ENCODE measurements at regions not wholly inside any gene's neighbourhood (a gene's known extent, or its start where the extent isn't known, plus 50 kb on each side); places are given as distances from the start of the nearest gene placed in this dataset.

- H3K4me3 ChIP-seq (ENCODE audit: low read depth, low read length, poor library complexity, severe bottlenecking), result no peak overlapping the region
- H3K9me3 ChIP-seq (ENCODE audit: low read length), result no peaks in the 10 kb centered on the region
- no peak overlapping the region for H3K9ac ChIP-seq (ENCODE audit: low read length)
- no peak overlapping the region for H3K4me2 ChIP-seq (ENCODE audit: low read length)
- no peaks in the 10 kb centered on the region for H3F3A ChIP-seq (ENCODE audit: insufficient read depth, low read length)
- no peak overlapping the region for H3K27ac ChIP-seq (ENCODE audit: low read depth, low read length, poor library complexity, severe bottlenecking)
- no peaks in the 10 kb centered on the region for H3K27me3 ChIP-seq (ENCODE audit: insufficient read depth, low read length)
- H4K20me1 ChIP-seq (ENCODE audit: insufficient read depth, low read length), result no peaks in the 10 kb centered on the region
- no peaks in the 10 kb centered on the region for H3K9me2 ChIP-seq (ENCODE audit: low read depth, low read length)
- no peaks in the 10 kb centered on the region for H3K79me2 ChIP-seq (ENCODE audit: insufficient read depth, low read length)
- TF ChIP-seq EZH2 (IDR thresholded peaks at IDR 0.05; ENCODE audit: borderline replicate concordance, low read length) (no peak), CTCF (IDR thresholded peaks at IDR 0.05; ENCODE audit: low read length) (no peak)
- no peaks in the 10 kb centered on the region for H3K4me1 ChIP-seq (ENCODE audit: insufficient read depth, low read length, severe bottlenecking)
- no peak overlapping the region for H2AFZ ChIP-seq (ENCODE audit: low read length)
- no peaks in the 10 kb centered on the region for H3K36me3 ChIP-seq (ENCODE audit: insufficient read depth, low read length)
These were observed 211.5 kb downstream of the KDR start for GRCh38 chr4:54913751-54914526.

GRCh38 chr4:54912155-54912554 is 213.2 kb downstream of the KDR start:
- Histone ChIP-seq H4K20me1 (ENCODE audit: insufficient read depth, low read length) (no peaks in the 10 kb centered on the region), H3K9me3 (ENCODE audit: low read length) (no peaks in the 10 kb centered on the region), H3K4me3 (ENCODE audit: low read depth, low read length, poor library complexity, severe bottlenecking) (no peak overlapping the region), H3K9me2 (ENCODE audit: low read depth, low read length) (no peaks in the 10 kb centered on the region), H2AFZ (ENCODE audit: low read length) (no peak overlapping the region), H3K27ac (ENCODE audit: low read depth, low read length, poor library complexity, severe bottlenecking) (no peak overlapping the region), H3F3A (ENCODE audit: insufficient read depth, low read length) (no peaks in the 10 kb centered on the region), H3K79me2 (ENCODE audit: insufficient read depth, low read length) (no peaks in the 10 kb centered on the region), H3K27me3 (ENCODE audit: insufficient read depth, low read length) (no peaks in the 10 kb centered on the region), H3K36me3 (ENCODE audit: insufficient read depth, low read length) (no peaks in the 10 kb centered on the region), H3K4me2 (ENCODE audit: low read length) (no peak overlapping the region), H3K4me1 (ENCODE audit: insufficient read depth, low read length, severe bottlenecking) (no peaks in the 10 kb centered on the region), H3K9ac (ENCODE audit: low read length) (no peak overlapping the region)
- TF ChIP-seq CTCF (IDR thresholded peaks at IDR 0.05; ENCODE audit: low read length) (no peak), EZH2 (IDR thresholded peaks at IDR 0.05; ENCODE audit: borderline replicate concordance, low read length) (no peak)

GRCh38 chr4:54909961-54910360 is 215.4 kb downstream of the KDR start:
- H3K79me2 ChIP-seq (ENCODE audit: insufficient read depth, low read length), result no peaks in the 10 kb centered on the region
- no peaks in the 10 kb centered on the region for H3K4me1 ChIP-seq (ENCODE audit: insufficient read depth, low read length, severe bottlenecking)
- TF ChIP-seq CTCF (IDR thresholded peaks at IDR 0.05; ENCODE audit: low read length) (no peak), EZH2 (IDR thresholded peaks at IDR 0.05; ENCODE audit: borderline replicate concordance, low read length) (no peak)
- no peak overlapping the region for H3K9ac ChIP-seq (ENCODE audit: low read length)
- H3K27me3 ChIP-seq (ENCODE audit: insufficient read depth, low read length), result no peaks in the 10 kb centered on the region
- H3K9me2 ChIP-seq (ENCODE audit: low read depth, low read length), result no peaks in the 10 kb centered on the region
- H3K9me3 ChIP-seq (ENCODE audit: low read length), result no peaks in the 10 kb centered on the region
- no peaks in the 10 kb centered on the region for H3F3A ChIP-seq (ENCODE audit: insufficient read depth, low read length)
- no peak overlapping the region for H3K4me3 ChIP-seq (ENCODE audit: low read depth, low read length, poor library complexity, severe bottlenecking)
- no peaks in the 10 kb centered on the region for H3K36me3 ChIP-seq (ENCODE audit: insufficient read depth, low read length)
- no peak overlapping the region for H2AFZ ChIP-seq (ENCODE audit: low read length)
- H3K27ac ChIP-seq (ENCODE audit: low read depth, low read length, poor library complexity, severe bottlenecking), result no peak overlapping the region
- H4K20me1 ChIP-seq (ENCODE audit: insufficient read depth, low read length), result no peaks in the 10 kb centered on the region
- no peak overlapping the region for H3K4me2 ChIP-seq (ENCODE audit: low read length)
